ENCODE measurements at regions not wholly inside any gene's neighbourhood (a gene's known extent, or its start where the extent isn't known, plus 50 kb on each side); places are given as distances from the start of the nearest gene placed in this dataset.
"Not testable (repeated sequence)": the region's sequence is repeated elsewhere in the genome, so short reads cannot be mapped to it uniquely, and the experiment has no call there.

GRCh38 chr1:120298487-120298886 lies 116.3 kb upstream of the NBPF8 start:
- H3K14ac ChIP-seq (ENCODE audit: low read length); H3K79me2 ChIP-seq (ENCODE audit: control insufficient read depth, insufficient read depth, low read length, poor library complexity); H3K18ac ChIP-seq (ENCODE audit: low read length); H3K23ac ChIP-seq (ENCODE audit: low read length); H2BK12ac ChIP-seq (ENCODE audit: low read length); H2BK5ac ChIP-seq (ENCODE audit: low read depth, low read length, poor library complexity); H3K36me3 ChIP-seq (ENCODE audit: control insufficient read depth in 1 of 2, insufficient read depth in 2 of 2, low read length in 2 of 2); H3K4ac ChIP-seq (ENCODE audit: low read depth, low read length); H2AFZ ChIP-seq (ENCODE audit: insufficient read depth, low read length, poor library complexity); H2BK120ac ChIP-seq (ENCODE audit: insufficient read depth, low read length, poor library complexity); H3K4me3 ChIP-seq (ENCODE audit: low read depth, low read length); H3K79me1 ChIP-seq (ENCODE audit: low read length); H4K12ac ChIP-seq (ENCODE audit: low read depth, low read length); H4K91ac ChIP-seq (ENCODE audit: low read depth, low read length); H3K9ac ChIP-seq (ENCODE audit: low read length); DNase-seq; H3K4me2 ChIP-seq (ENCODE audit: low read length); H3K27ac ChIP-seq (ENCODE audit: low read depth, low read length); H4K8ac ChIP-seq (ENCODE audit: low read depth, low read length); H2AK5ac ChIP-seq (ENCODE audit: low read length); H3K9me3 ChIP-seq (ENCODE audit: insufficient read depth, low read depth, low read length); H3K27me3 ChIP-seq (ENCODE audit: insufficient read depth, low read length); H3K4me1 ChIP-seq (ENCODE audit: control insufficient read depth in 1 of 2, insufficient read depth in 2 of 2, low read length in 2 of 2): not testable (repeated sequence)
- no CpG with 5 or more reads among the region's 3 CpGs for WGBS (ENCODE audit: extremely low coverage, insufficient coverage, insufficient read length)

GRCh38 chr1:120297345-120297953 lies 117.4 kb upstream of the NBPF8 start:
- no CpG with 5 or more reads among the region's 3 CpGs for WGBS (ENCODE audit: extremely low coverage, insufficient coverage, insufficient read length)
- not testable (repeated sequence) for H3K4ac ChIP-seq (ENCODE audit: low read depth, low read length); H3K4me2 ChIP-seq (ENCODE audit: low read length); H3K27ac ChIP-seq (ENCODE audit: low read depth, low read length); H4K91ac ChIP-seq (ENCODE audit: low read depth, low read length); H3K36me3 ChIP-seq (ENCODE audit: control insufficient read depth in 1 of 2, insufficient read depth in 2 of 2, low read length in 2 of 2); H2BK12ac ChIP-seq (ENCODE audit: low read length); H3K79me1 ChIP-seq (ENCODE audit: low read length); H3K9me3 ChIP-seq (ENCODE audit: insufficient read depth, low read depth, low read length); H3K79me2 ChIP-seq (ENCODE audit: control insufficient read depth, insufficient read depth, low read length, poor library complexity); H3K18ac ChIP-seq (ENCODE audit: low read length); H4K12ac ChIP-seq (ENCODE audit: low read depth, low read length); H2BK120ac ChIP-seq (ENCODE audit: insufficient read depth, low read length, poor library complexity); H3K23ac ChIP-seq (ENCODE audit: low read length); H4K8ac ChIP-seq (ENCODE audit: low read depth, low read length); H3K14ac ChIP-seq (ENCODE audit: low read length); H2BK5ac ChIP-seq (ENCODE audit: low read depth, low read length, poor library complexity); H3K4me3 ChIP-seq (ENCODE audit: low read depth, low read length); H3K9ac ChIP-seq (ENCODE audit: low read length); H2AK5ac ChIP-seq (ENCODE audit: low read length); H3K27me3 ChIP-seq (ENCODE audit: insufficient read depth, low read length); H3K4me1 ChIP-seq (ENCODE audit: control insufficient read depth in 1 of 2, insufficient read depth in 2 of 2, low read length in 2 of 2); H2AFZ ChIP-seq (ENCODE audit: insufficient read depth, low read length, poor library complexity); DNase-seq

GRCh38 chr1:120290105-120290504 lies 113.8 kb upstream of the SEC22B start:
- H3K4me1 ChIP-seq (ENCODE audit: control insufficient read depth in 1 of 2, insufficient read depth in 2 of 2, low read length in 2 of 2); H2AFZ ChIP-seq (ENCODE audit: insufficient read depth, low read length, poor library complexity); H2BK120ac ChIP-seq (ENCODE audit: insufficient read depth, low read length, poor library complexity); H3K4ac ChIP-seq (ENCODE audit: low read depth, low read length); H2AK5ac ChIP-seq (ENCODE audit: low read length); H4K8ac ChIP-seq (ENCODE audit: low read depth, low read length); H3K4me3 ChIP-seq (ENCODE audit: low read depth, low read length); H3K9ac ChIP-seq (ENCODE audit: low read length); H2BK12ac ChIP-seq (ENCODE audit: low read length); H4K12ac ChIP-seq (ENCODE audit: low read depth, low read length); H3K4me2 ChIP-seq (ENCODE audit: low read length); H3K14ac ChIP-seq (ENCODE audit: low read length); H3K36me3 ChIP-seq (ENCODE audit: control insufficient read depth in 1 of 2, insufficient read depth in 2 of 2, low read length in 2 of 2); H3K27ac ChIP-seq (ENCODE audit: low read depth, low read length); H3K18ac ChIP-seq (ENCODE audit: low read length); H2BK5ac ChIP-seq (ENCODE audit: low read depth, low read length, poor library complexity); H3K79me1 ChIP-seq (ENCODE audit: low read length); DNase-seq; H3K79me2 ChIP-seq (ENCODE audit: control insufficient read depth, insufficient read depth, low read length, poor library complexity); H3K23ac ChIP-seq (ENCODE audit: low read length); H3K9me3 ChIP-seq (ENCODE audit: insufficient read depth, low read depth, low read length); H4K91ac ChIP-seq (ENCODE audit: low read depth, low read length); H3K27me3 ChIP-seq (ENCODE audit: insufficient read depth, low read length): not testable (repeated sequence)
- no CpG with 5 or more reads among the region's 3 CpGs for WGBS (ENCODE audit: extremely low coverage, insufficient coverage, insufficient read length)

- not testable (repeated sequence) for H3K23ac ChIP-seq (ENCODE audit: low read length)
These were observed 113.3 kb upstream of the SEC22B start for GRCh38 chr1:120289601-120290074.

More at GRCh38 chr1:120289601-120290074, 113.3 kb upstream of the SEC22B start:
- H3K4ac ChIP-seq (ENCODE audit: low read depth, low read length); H4K91ac ChIP-seq (ENCODE audit: low read depth, low read length); H2AK5ac ChIP-seq (ENCODE audit: low read length); H3K4me2 ChIP-seq (ENCODE audit: low read length); H3K27me3 ChIP-seq (ENCODE audit: insufficient read depth, low read length); H4K8ac ChIP-seq (ENCODE audit: low read depth, low read length); H3K9ac ChIP-seq (ENCODE audit: low read length); H3K14ac ChIP-seq (ENCODE audit: low read length); DNase-seq; H3K4me3 ChIP-seq (ENCODE audit: low read depth, low read length); H2BK12ac ChIP-seq (ENCODE audit: low read length); H3K79me1 ChIP-seq (ENCODE audit: low read length); H3K4me1 ChIP-seq (ENCODE audit: control insufficient read depth in 1 of 2, insufficient read depth in 2 of 2, low read length in 2 of 2); H2BK120ac ChIP-seq (ENCODE audit: insufficient read depth, low read length, poor library complexity); H3K27ac ChIP-seq (ENCODE audit: low read depth, low read length); H4K12ac ChIP-seq (ENCODE audit: low read depth, low read length); H3K9me3 ChIP-seq (ENCODE audit: insufficient read depth, low read depth, low read length); H2AFZ ChIP-seq (ENCODE audit: insufficient read depth, low read length, poor library complexity); H3K79me2 ChIP-seq (ENCODE audit: control insufficient read depth, insufficient read depth, low read length, poor library complexity); H2BK5ac ChIP-seq (ENCODE audit: low read depth, low read length, poor library complexity); H3K36me3 ChIP-seq (ENCODE audit: control insufficient read depth in 1 of 2, insufficient read depth in 2 of 2, low read length in 2 of 2); H3K18ac ChIP-seq (ENCODE audit: low read length): not testable (repeated sequence)
- no CpG with 5 or more reads among the region's 3 CpGs for WGBS (ENCODE audit: extremely low coverage, insufficient coverage, insufficient read length)
